ENCODE measurements at regions not wholly inside any gene's neighbourhood (a gene's known extent, or its start where the extent isn't known, plus 50 kb on each side); places are given as distances from the start of the nearest gene placed in this dataset.

- Histone ChIP-seq H4K8ac (replicated peaks; ENCODE audit: insufficient read length, low read depth, low read length) (no peak overlapping the region), H2BK120ac (ENCODE audit: low read depth, low read length, poor library complexity, severe bottlenecking) (no peak overlapping the region), H2BK12ac (ENCODE audit: insufficient read length, low read depth, low read length) (no peak overlapping the region), H2AFZ (ENCODE audit: low read length) (no peak overlapping the region), H4K5ac (ENCODE audit: insufficient read length, low read depth, low read length) (no peak overlapping the region), H2AK5ac (ENCODE audit: insufficient read length, low read length) (no peak overlapping the region), H2BK20ac (ENCODE audit: low read depth, low read length, poor library complexity, severe bottlenecking) (no peak overlapping the region), H4K20me1 (ENCODE audit: control insufficient read depth, insufficient read depth, insufficient read length) (no peaks in the 10 kb centered on the region), H3K4ac (ENCODE audit: low read depth, low read length) (no peak overlapping the region), H3T11ph (ENCODE audit: low read length) (no peak overlapping the region), H3K23ac (ENCODE audit: insufficient read length, low read depth, low read length) (no peak overlapping the region), H3K56ac (ENCODE audit: insufficient read length, low read depth, low read length) (no peak overlapping the region), H2BK5ac (ENCODE audit: insufficient read length, low read length) (no peak overlapping the region), H3K18ac (ENCODE audit: insufficient read length, low read depth, low read length) (no peak overlapping the region), H4K91ac (ENCODE audit: insufficient read length, low read depth, low read length) (no peak overlapping the region), H3K27ac (ENCODE audit: insufficient read length, low read depth, low read length) (no peak overlapping the region), H3K79me1 (ENCODE audit: insufficient read depth, low read depth, low read length, poor library complexity, severe bottlenecking) (no peaks in the 10 kb centered on the region), H3K9me3 (ENCODE audit: control insufficient read depth, low read depth, low read length) (no peaks in the 10 kb centered on the region), H3K4me1 (ENCODE audit: insufficient read depth, low read length) (no peaks in the 10 kb centered on the region), H3K14ac (ENCODE audit: insufficient read depth, low read length) (no peak overlapping the region), H3K4me2 (ENCODE audit: insufficient read depth, insufficient read length, low read length) (no peak overlapping the region), H3K23me2 (ENCODE audit: insufficient read length, low read depth, low read length, poor library complexity, severe bottlenecking) (no peaks in the 10 kb centered on the region), H3K27me3 (ENCODE audit: insufficient read depth, low read length) (no peaks in the 10 kb centered on the region), H3K9ac (ENCODE audit: extremely low read depth, insufficient read length, low read length) (no peak overlapping the region), H3K79me2 (ENCODE audit: insufficient read depth, low read length) (no peaks in the 10 kb centered on the region), H2BK15ac (ENCODE audit: low read depth, low read length) (no peak overlapping the region)
- no peak overlapping the region for H3K27ac Mint-ChIP-seq
- peaks cover 3% of the 10 kb centered on the region in 2 experiments; a peak in 2 of 4 replicates for H3K4me1 Mint-ChIP-seq
- H3K36me3 Mint-ChIP-seq (ENCODE audit: insufficient read depth in 1 of 3, low read depth in 3 of 3): no peaks in the 10 kb centered on the region
- no peak for DNase-seq
- no peaks in the 10 kb centered on the region for H3K27me3 Mint-ChIP-seq (ENCODE audit: low read depth)
- H3K4me3 Mint-ChIP-seq: no peak overlapping the region
- no peak for TF ChIP-seq CTCF (conservative IDR thresholded peaks at IDR 0.05)
- no CpG with 5 or more reads among the region's 1 CpG for WGBS (ENCODE audit: extremely low coverage, insufficient read length, low lambda C conversion rate)
- no peaks in the 10 kb centered on the region for H3K9me3 Mint-ChIP-seq
Observed at GRCh38 chr5:93886917-93887361, 145.5 kb upstream of the POU5F2 start.

Measured in H9 (cell line).